Hematopoietic multipotent progenitor cell (in vitro differentiated cells): ENCODE measurements at regions not wholly inside any gene's neighbourhood (a gene's known extent, or its start where the extent isn't known, plus 50 kb on each side); places are given as distances from the start of the nearest gene placed in this dataset.

ENCODE experiments used
- DNase-seq, 3 donors: peaks; one replicate each; pipeline ENCODE4 v3.0.0-alpha.2; 2011 to 2015; ENCODE audit warnings: low read depth in 2 of 3, low spot score in 2 of 3

GRCh38 chr16:9545522-9546437, 454.3 kb downstream of the HAPSTR1 start:
- no peak for DNase-seq

- DNase-seq: no peak
These were observed 455.0 kb downstream of the HAPSTR1 start for GRCh38 chr16:9546438-9546786.

- no peak for DNase-seq
These were observed 458.0 kb downstream of the HAPSTR1 start for GRCh38 chr16:9549487-9549886.

- no peak for DNase-seq
These were observed 463.6 kb downstream of the HAPSTR1 start for GRCh38 chr16:9555051-9555450.

GRCh38 chr16:9556949-9557665, 465.7 kb downstream of the HAPSTR1 start:
- no peak for DNase-seq

- DNase-seq: no peak
These were observed 466.3 kb downstream of the HAPSTR1 start for GRCh38 chr16:9557713-9558112.

- DNase-seq: no peak
These were observed 474.7 kb downstream of the HAPSTR1 start for GRCh38 chr16:9566099-9566498.

- no peak for DNase-seq
These were observed 476.2 kb downstream of the HAPSTR1 start for GRCh38 chr16:9567666-9568065.

GRCh38 chr16:9568261-9568660, 476.8 kb downstream of the HAPSTR1 start:
- DNase-seq: no peak

- DNase-seq: no peak
These were observed 479.1 kb downstream of the HAPSTR1 start for GRCh38 chr16:9570521-9570920.

- no peak for DNase-seq
These were observed 487.0 kb downstream of the HAPSTR1 start for GRCh38 chr16:9578459-9578858.

GRCh38 chr16:9580025-9580424, 488.6 kb downstream of the HAPSTR1 start:
- no peak for DNase-seq

GRCh38 chr16:9593440-9593839, 502.0 kb downstream of the HAPSTR1 start:
- DNase-seq: no peak

GRCh38 chr16:9594047-9594446, 502.6 kb downstream of the HAPSTR1 start:
- DNase-seq: no peak

GRCh38 chr16:9594946-9595345, 503.5 kb downstream of the HAPSTR1 start:
- DNase-seq: no peak

GRCh38 chr16:9595393-9595792, 503.9 kb downstream of the HAPSTR1 start:
- DNase-seq: no peak

GRCh38 chr16:9596788-9597187, 505.3 kb downstream of the HAPSTR1 start:
- no peak for DNase-seq

GRCh38 chr16:9597967-9598730, 506.7 kb downstream of the HAPSTR1 start:
- no peak for DNase-seq

- DNase-seq: no peak
These were observed 507.3 kb downstream of the HAPSTR1 start for GRCh38 chr16:9598731-9599083.

GRCh38 chr16:9599415-9600120, 508.1 kb downstream of the HAPSTR1 start:
- DNase-seq: no peak

GRCh38 chr16:9602189-9602588, 510.7 kb downstream of the HAPSTR1 start:
- DNase-seq: no peak
